H9 (cell line): ENCODE measurements at regions not wholly inside any gene's neighbourhood (a gene's known extent, or its start where the extent isn't known, plus 50 kb on each side); places are given as distances from the start of the nearest gene placed in this dataset.

Experiments
- DNase-seq: peaks from one replicate; pipeline ENCODE4 v3.0.0-alpha.2; 2017
- H2AFZ ChIP-seq: one replicate; pipeline ENCODE4 v1.6.1; 2013; ENCODE audit warnings: mild to moderate bottlenecking, low read length, control low read depth, moderate library complexity
- H2AK5ac ChIP-seq: 2 replicates; pipeline ENCODE4 v1.6.1; 2013; ENCODE audit warnings: low read length, control low read depth, mixed read lengths; ENCODE audit not compliant: insufficient read length
- H2BK120ac ChIP-seq: one replicate; pipeline ENCODE4 v1.6.1; 2013; ENCODE audit warnings: low read depth, mild to moderate bottlenecking, low read length, control low read depth, inconsistent platforms; ENCODE audit not compliant: poor library complexity, severe bottlenecking
- H2BK12ac ChIP-seq: 2 replicates; pipeline ENCODE4 v1.6.1; 2013; ENCODE audit warnings: low read length, control low read depth, mixed read lengths, low read depth; ENCODE audit not compliant: insufficient read length
- H2BK15ac ChIP-seq: 2 replicates; pipeline ENCODE4 v1.6.1; 2013; ENCODE audit warnings: low read depth, low read length, control low read depth
- H2BK20ac ChIP-seq: one replicate; pipeline ENCODE4 v1.6.1; 2013; ENCODE audit warnings: low read depth, mild to moderate bottlenecking, low read length, control low read depth, inconsistent platforms; ENCODE audit not compliant: poor library complexity, severe bottlenecking
- H2BK5ac ChIP-seq: 2 replicates; pipeline ENCODE4 v1.6.1; 2013; ENCODE audit warnings: low read length, control low read depth, mixed read lengths; ENCODE audit not compliant: insufficient read length
- H3K14ac ChIP-seq: 2 replicates; pipeline ENCODE4 v1.6.1; 2013; ENCODE audit warnings: low read length, control low read depth; ENCODE audit not compliant: insufficient read depth
- H3K18ac ChIP-seq: 2 replicates; pipeline ENCODE4 v1.6.1; 2013; ENCODE audit warnings: low read depth, mild to moderate bottlenecking, mixed read lengths, low read length, control low read depth; ENCODE audit not compliant: insufficient read length
- H3K23ac ChIP-seq: 2 replicates; pipeline ENCODE4 v1.6.1; 2013; ENCODE audit warnings: low read length, control low read depth, mixed read lengths, low read depth; ENCODE audit not compliant: insufficient read length
- H3K23me2 ChIP-seq: 2 replicates; pipeline ENCODE4 v1.6.1; 2013; ENCODE audit warnings: low read depth, mild to moderate bottlenecking, mixed read lengths, low read length, control low read depth; ENCODE audit not compliant: insufficient read length, poor library complexity, severe bottlenecking
- H3K27ac ChIP-seq: 2 replicates; pipeline ENCODE4 v1.5.1; 2013; ENCODE audit warnings: low read length, control low read depth, mixed read lengths, low read depth; ENCODE audit not compliant: insufficient read length
- H3K27me3 ChIP-seq: 2 replicates; pipeline ENCODE4 v1.6.1; 2013; ENCODE audit warnings: low read length, control low read depth, inconsistent platforms; ENCODE audit not compliant: insufficient read depth
- H3K4ac ChIP-seq: 2 replicates; pipeline ENCODE4 v1.6.1; 2013; ENCODE audit warnings: low read depth, mild to moderate bottlenecking, control low read depth, inconsistent platforms, low read length, moderate library complexity
- H3K4me1 ChIP-seq: 2 replicates; pipeline ENCODE4 v1.6.1; 2013; ENCODE audit warnings: low read length, control low read depth, inconsistent platforms; ENCODE audit not compliant: insufficient read depth
- H3K4me2 ChIP-seq: 2 replicates; pipeline ENCODE4 v1.6.1; 2013; ENCODE audit warnings: low read length, control low read depth, mixed read lengths; ENCODE audit not compliant: insufficient read length, insufficient read depth
- H3K56ac ChIP-seq: 2 replicates; pipeline ENCODE4 v1.6.1; 2013; ENCODE audit warnings: low read depth, mild to moderate bottlenecking, mixed read lengths, low read length, control low read depth; ENCODE audit not compliant: insufficient read length
- H3K79me1 ChIP-seq: 2 replicates; pipeline ENCODE4 v1.6.1; 2013; ENCODE audit warnings: low read depth, mild to moderate bottlenecking, moderate library complexity, low read length, control low read depth, inconsistent platforms; ENCODE audit not compliant: insufficient read depth, poor library complexity, severe bottlenecking
- H3K79me2 ChIP-seq: 2 replicates; pipeline ENCODE4 v1.6.1; 2013; ENCODE audit warnings: low read length, control low read depth, inconsistent platforms; ENCODE audit not compliant: insufficient read depth
- H3K9ac ChIP-seq: 2 replicates; pipeline ENCODE4 v1.6.1; 2013; ENCODE audit warnings: low read length, control low read depth, mixed read lengths; ENCODE audit not compliant: insufficient read length; ENCODE audit errors: extremely low read depth
- H3K9me3 ChIP-seq: one replicate; pipeline ENCODE4 v1.6.1; 2013; ENCODE audit warnings: low read depth, low read length, inconsistent platforms; ENCODE audit not compliant: control insufficient read depth
- H3T11ph ChIP-seq: one replicate; pipeline ENCODE4 v1.6.1; 2013; ENCODE audit warnings: mild to moderate bottlenecking, low read length, control low read depth, inconsistent platforms
- H4K20me1 ChIP-seq: one replicate; pipeline ENCODE4 v1.6.1; 2013; ENCODE audit not compliant: control insufficient read depth, insufficient read length, insufficient read depth
- H4K5ac ChIP-seq: 2 replicates; pipeline ENCODE4 v1.6.1; 2013; ENCODE audit warnings: low read depth, mild to moderate bottlenecking, mixed read lengths, low read length, control low read depth; ENCODE audit not compliant: insufficient read length
- H4K8ac ChIP-seq: replicated peaks from 2 replicates; pipeline ENCODE4 v1.6.1; 2013; ENCODE audit warnings: low read length, control low read depth, mixed read lengths, low read depth; ENCODE audit not compliant: insufficient read length
- H4K91ac ChIP-seq: 2 replicates; pipeline ENCODE4 v1.6.1; 2013; ENCODE audit warnings: low read depth, mild to moderate bottlenecking, moderate library complexity, mixed read lengths, low read length, control low read depth; ENCODE audit not compliant: insufficient read length
- H3K27ac Mint-ChIP-seq, 3 experiments: 2 replicates in 2 of 3; 3 replicates in 1 of 3; pipeline ENCODE4 v1.8.0; 2020 to 2021; ENCODE audit warnings: mixed read lengths in 3 of 3, mild to moderate bottlenecking in 1 of 3, moderate library complexity in 1 of 3
- H3K27me3 Mint-ChIP-seq: 2 replicates; pipeline ENCODE4 v1.8.0; 2021; ENCODE audit warnings: low read depth, mild to moderate bottlenecking, moderate library complexity, mixed read lengths
- H3K36me3 Mint-ChIP-seq, 3 experiments: 2 replicates in 2 of 3; 3 replicates in 1 of 3; pipeline ENCODE4 v1.8.0; 2020 to 2021; ENCODE audit warnings: low read depth in 3 of 3, mixed read lengths in 3 of 3; ENCODE audit not compliant: insufficient read depth in 1 of 3
- H3K4me1 Mint-ChIP-seq, 2 experiments: 2 replicates each; pipeline ENCODE4 v1.8.0; 2020; ENCODE audit warnings: mixed read lengths in 2 of 2
- H3K4me3 Mint-ChIP-seq, 2 experiments: 2 replicates in 1 of 2; 3 replicates in 1 of 2; pipeline ENCODE4 v1.8.0; 2020 to 2021; ENCODE audit warnings: mild to moderate bottlenecking in 2 of 2, mixed read lengths in 2 of 2, moderate library complexity in 1 of 2
- H3K9me3 Mint-ChIP-seq, 2 experiments: 2 replicates in 1 of 2; 3 replicates in 1 of 2; pipeline ENCODE4 v1.8.0; 2020; ENCODE audit warnings: mild to moderate bottlenecking in 2 of 2, mixed read lengths in 2 of 2, moderate library complexity in 1 of 2
- WGBS: extraction: QIAGEN DNeasy Blood & Tissue Kit; methylation state at CpG from one replicate; pipeline ENCODE4 v1.1.7; 2013; ENCODE audit warnings: missing lambda C conversion rate, low lambda C conversion rate, mixed read lengths; ENCODE audit not compliant: insufficient read length; ENCODE audit errors: extremely low coverage; 5-methylcytosine and 5-hydroxymethylcytosine counted together
- TF ChIP-seq, protein P1 (sequence below): fragments of 200-600 bp; sonication (generic); conservative IDR thresholded peaks from 3 replicates; pipeline ENCODE4 v1.8.0; 2021; ENCODE audit warnings: antibody characterized with exemption, mild to moderate bottlenecking

DNA sequence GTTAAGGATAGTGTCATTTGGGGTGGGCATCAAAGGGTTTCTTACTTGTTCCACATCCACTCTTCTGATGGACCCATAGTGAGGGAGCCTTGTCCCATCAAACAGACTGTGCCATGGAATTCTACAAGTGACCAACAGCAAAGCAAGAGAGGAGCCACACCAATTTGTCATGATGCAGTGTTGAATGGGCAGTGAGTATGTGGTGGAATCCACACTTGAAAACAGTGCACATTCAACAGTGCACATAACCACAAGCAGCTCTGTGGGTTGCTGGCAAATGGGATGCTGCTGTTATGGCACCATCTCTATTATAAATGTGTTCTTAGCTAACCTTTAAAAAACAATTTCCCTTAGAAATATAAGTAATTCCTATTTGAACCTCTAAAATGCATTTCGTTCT is 52.5 kb upstream of the CPNE4 start:
- H3T11ph ChIP-seq, result no peak overlapping the region
- Mint-ChIP-seq H3K9me3 (no peaks in the 10 kb centered on the region), H3K4me1 (peaks cover 9 to 10% of the 10 kb centered on the region in 2 experiments), H3K27ac (no peak overlapping the region), H3K27me3 (no peaks in the 10 kb centered on the region; the same call in 1 of the 2 replicates), H3K36me3 (no peaks in the 10 kb centered on the region), H3K4me3 (no peak overlapping the region)
- no peak overlapping the region for H2BK15ac ChIP-seq
- H4K91ac ChIP-seq, result no peak overlapping the region
- H3K23ac ChIP-seq, result no peak overlapping the region
- no peak overlapping the region for H2BK20ac ChIP-seq
- H2BK120ac ChIP-seq, result no peak overlapping the region
- H3K27me3 ChIP-seq, result no peaks in the 10 kb centered on the region; the same call in 1 of the 2 replicates
- no peak overlapping the region for H3K14ac ChIP-seq
- no peak overlapping the region for H4K5ac ChIP-seq
- no peak overlapping the region for H2AK5ac ChIP-seq
- no peaks in the 10 kb centered on the region for H3K23me2 ChIP-seq
- no peaks in the 10 kb centered on the region for H3K79me1 ChIP-seq
- no CpG with 5 or more reads among the region's 1 CpG for WGBS
- DNase-seq, result no peak
- H4K20me1 ChIP-seq, result no peaks in the 10 kb centered on the region
- no peak overlapping the region for H3K4ac ChIP-seq
- H2BK5ac ChIP-seq, result no peak overlapping the region
- H2BK12ac ChIP-seq, result no peak overlapping the region
- peaks cover 5% of the 10 kb centered on the region; the same call in 1 of the 2 replicates for H3K4me1 ChIP-seq
- no peaks in the 10 kb centered on the region for H3K9me3 ChIP-seq
- TF ChIP-seq, protein P1, sequence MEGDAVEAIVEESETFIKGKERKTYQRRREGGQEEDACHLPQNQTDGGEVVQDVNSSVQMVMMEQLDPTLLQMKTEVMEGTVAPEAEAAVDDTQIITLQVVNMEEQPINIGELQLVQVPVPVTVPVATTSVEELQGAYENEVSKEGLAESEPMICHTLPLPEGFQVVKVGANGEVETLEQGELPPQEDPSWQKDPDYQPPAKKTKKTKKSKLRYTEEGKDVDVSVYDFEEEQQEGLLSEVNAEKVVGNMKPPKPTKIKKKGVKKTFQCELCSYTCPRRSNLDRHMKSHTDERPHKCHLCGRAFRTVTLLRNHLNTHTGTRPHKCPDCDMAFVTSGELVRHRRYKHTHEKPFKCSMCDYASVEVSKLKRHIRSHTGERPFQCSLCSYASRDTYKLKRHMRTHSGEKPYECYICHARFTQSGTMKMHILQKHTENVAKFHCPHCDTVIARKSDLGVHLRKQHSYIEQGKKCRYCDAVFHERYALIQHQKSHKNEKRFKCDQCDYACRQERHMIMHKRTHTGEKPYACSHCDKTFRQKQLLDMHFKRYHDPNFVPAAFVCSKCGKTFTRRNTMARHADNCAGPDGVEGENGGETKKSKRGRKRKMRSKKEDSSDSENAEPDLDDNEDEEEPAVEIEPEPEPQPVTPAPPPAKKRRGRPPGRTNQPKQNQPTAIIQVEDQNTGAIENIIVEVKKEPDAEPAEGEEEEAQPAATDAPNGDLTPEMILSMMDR, result no peak
- H3K56ac ChIP-seq, result no peak overlapping the region
- H4K8ac ChIP-seq, result no peak overlapping the region
- no peak overlapping the region for H3K9ac ChIP-seq
- no peak overlapping the region for H3K18ac ChIP-seq
- H2AFZ ChIP-seq, result no peak overlapping the region
- H3K4me2 ChIP-seq, result no peak overlapping the region
- no peaks in the 10 kb centered on the region for H3K79me2 ChIP-seq
- H3K27ac ChIP-seq, result no peak overlapping the region
